Stimulated activated naive CD8-positive, alpha-beta T cell treated with anti-CD3 and anti-CD28 coated beads, Interleukin-15, amount 100 ng/mL, for 72 hours (primary cell): ENCODE measurements at regions not wholly inside any gene's neighbourhood (a gene's known extent, or its start where the extent isn't known, plus 50 kb on each side); places are given as distances from the start of the nearest gene placed in this dataset.
"Not testable (repeated sequence)": the region's sequence is repeated elsewhere in the genome, so short reads cannot be mapped to it uniquely, and the experiment has no call there.

Source experiments
- ATAC-seq: fragments of 150-1000 bp; cut with Tn5 transposase; 2 replicates; pipeline ENCODE4 v1.10.0; 2021; ENCODE audit warnings: mild to moderate bottlenecking, moderate library complexity
- DNase-seq, 2 donors: peaks; one replicate each; pipeline ENCODE4 v3.0.0; 2021 to 2022
- H3K27ac Mint-ChIP-seq, 2 donors: one replicate each; pipeline ENCODE4 v1.8.0; 2022; ENCODE audit warnings: mild to moderate bottlenecking in 2 of 2, mixed read lengths in 2 of 2, moderate library complexity in 2 of 2
- H3K27me3 Mint-ChIP-seq: one replicate; pipeline ENCODE4 v1.8.0; 2022; ENCODE audit warnings: mixed read lengths
- H3K4me1 Mint-ChIP-seq: one replicate; pipeline ENCODE4 v1.8.0; 2022; ENCODE audit warnings: mild to moderate bottlenecking, mixed read lengths
- H3K4me3 Mint-ChIP-seq, 2 donors: one replicate each; pipeline ENCODE4 v1.8.0; 2022; ENCODE audit warnings: mild to moderate bottlenecking in 2 of 2, mixed read lengths in 2 of 2, moderate library complexity in 1 of 2
- H3K9me3 Mint-ChIP-seq, 2 donors: one replicate each; pipeline ENCODE4 v1.8.0; 2022; ENCODE audit warnings: mixed read lengths in 2 of 2

DNA sequence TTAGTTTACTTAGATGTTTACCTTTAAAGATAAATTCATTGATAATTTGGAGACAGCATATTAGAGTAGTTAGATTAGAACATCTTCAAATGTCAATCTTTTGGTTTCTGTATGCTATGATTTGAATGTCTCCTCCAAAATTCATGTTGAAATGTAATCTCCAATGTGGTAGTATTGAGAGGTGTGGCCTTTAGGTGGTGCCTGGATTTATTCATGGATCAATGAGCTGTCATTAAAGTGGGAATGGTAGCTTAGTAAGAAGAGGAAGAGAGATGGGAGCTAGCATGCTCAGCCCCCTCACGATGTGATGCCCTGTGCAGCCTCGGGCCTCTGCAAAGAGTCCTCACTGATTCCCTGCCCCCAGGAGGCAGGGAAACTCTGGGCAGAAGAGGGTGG lies 133.6 kb upstream of the TUT7 start:
- Mint-ChIP-seq H3K4me3 (no peak overlapping the region), H3K27me3 (no peaks in the 10 kb centered on the region), H3K9me3 (no peaks in the 10 kb centered on the region), H3K27ac (no peak overlapping the region), H3K4me1 (peaks cover 8% of the 10 kb centered on the region)
- ATAC-seq (no peak), DNase-seq (no peak)

DNA sequence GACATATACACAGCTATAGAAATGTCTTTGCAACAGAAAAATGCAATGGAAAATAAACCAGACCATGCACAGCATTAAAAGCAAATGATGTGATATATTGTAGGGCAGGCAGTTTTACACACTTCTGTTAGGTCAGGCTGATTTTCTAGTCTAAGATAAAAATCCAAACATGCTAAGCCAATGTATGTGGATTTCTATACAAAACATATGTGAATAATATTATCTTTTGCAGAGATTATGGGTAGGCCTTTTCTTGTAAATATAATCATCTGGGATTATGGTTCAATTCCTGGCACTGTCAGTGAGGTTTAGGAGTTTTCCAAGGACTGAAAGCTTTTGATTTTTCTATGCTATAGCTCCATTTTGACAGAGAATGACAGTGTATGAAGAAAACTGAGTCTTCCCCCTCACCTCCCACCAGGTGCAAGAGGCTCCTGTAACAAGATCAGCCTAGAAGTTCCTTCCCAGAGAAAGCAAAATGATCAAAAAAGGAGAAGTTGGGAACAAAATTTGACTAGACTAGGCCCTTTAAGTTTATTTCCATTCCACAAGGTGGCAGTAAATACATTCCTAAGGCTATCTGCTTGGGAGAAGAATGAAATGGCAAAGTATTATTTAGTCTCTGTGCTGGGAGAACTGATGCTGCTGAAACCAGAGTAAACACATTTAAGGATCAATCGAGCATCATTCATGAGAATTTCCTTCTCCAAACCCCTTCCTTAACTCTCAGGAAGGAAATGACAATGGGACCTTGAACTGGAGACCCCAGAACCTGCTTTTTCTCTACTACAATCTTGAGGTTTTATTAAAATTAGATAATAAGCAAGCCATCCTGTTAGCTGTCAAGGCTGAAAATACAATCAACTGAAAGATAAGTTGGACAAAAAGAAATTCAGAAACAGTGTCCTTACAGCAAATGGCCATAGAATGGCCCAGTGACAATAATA lies 133.0 kb upstream of the TUT7 start:
- Mint-ChIP-seq H3K4me3 (no peak overlapping the region), H3K27me3 (peaks cover 6% of the 10 kb centered on the region), H3K4me1 (peaks cover 8% of the 10 kb centered on the region), H3K9me3 (no peaks in the 10 kb centered on the region), H3K27ac (no peak overlapping the region)
- ATAC-seq (no peak), DNase-seq (no peak)

DNA sequence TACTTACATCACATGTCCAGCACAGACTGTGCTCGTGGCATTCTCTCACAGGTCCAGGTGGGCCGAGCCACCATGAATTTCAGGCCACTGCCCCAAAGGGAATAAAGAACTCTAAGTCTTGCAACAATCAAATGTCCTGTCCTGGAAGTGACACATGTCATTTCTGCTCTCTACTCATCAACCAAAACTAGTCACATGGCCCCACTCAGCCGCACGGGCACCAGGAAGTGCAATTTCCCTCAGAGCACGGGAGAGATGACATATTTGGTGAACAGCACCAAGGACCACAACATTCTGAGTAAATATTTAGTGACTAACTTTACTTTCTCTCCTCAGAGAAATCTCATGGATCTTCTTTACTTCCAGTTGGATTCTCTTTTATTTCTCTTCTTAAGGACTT lies 131.1 kb upstream of the TUT7 start:
- ATAC-seq (peak; percentile 79), DNase-seq (peak in 1 of 2 donors; percentile 15)
- Mint-ChIP-seq H3K27me3 (peaks cover 13% of the 10 kb centered on the region), H3K27ac (peak overlapping the region; percentile 19 to 62), H3K9me3 (no peaks in the 10 kb centered on the region), H3K4me1 (peaks cover 8% of the 10 kb centered on the region), H3K4me3 (no peak overlapping the region)

DNA sequence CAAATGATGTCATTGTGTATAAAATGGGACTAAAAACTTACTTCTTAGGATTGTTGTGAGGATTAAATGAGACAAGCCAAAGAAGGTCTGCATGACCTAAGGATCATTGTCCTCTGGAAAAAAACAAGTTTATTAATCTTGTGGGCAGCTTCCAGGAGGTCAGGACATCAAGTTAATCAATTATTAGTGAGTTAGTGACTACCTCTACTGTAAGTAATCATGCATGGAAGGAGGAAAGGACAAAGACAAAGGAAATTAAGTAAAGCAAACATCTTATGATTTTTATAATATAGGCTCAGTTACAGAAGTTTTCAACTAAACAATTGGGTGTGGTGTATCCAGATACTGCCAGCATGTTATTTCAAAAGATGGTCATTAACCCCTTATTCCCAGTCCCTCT lies 129.3 kb upstream of the TUT7 start:
- no peak for ATAC-seq
- no peak overlapping the region for H3K4me3 Mint-ChIP-seq

DNA sequence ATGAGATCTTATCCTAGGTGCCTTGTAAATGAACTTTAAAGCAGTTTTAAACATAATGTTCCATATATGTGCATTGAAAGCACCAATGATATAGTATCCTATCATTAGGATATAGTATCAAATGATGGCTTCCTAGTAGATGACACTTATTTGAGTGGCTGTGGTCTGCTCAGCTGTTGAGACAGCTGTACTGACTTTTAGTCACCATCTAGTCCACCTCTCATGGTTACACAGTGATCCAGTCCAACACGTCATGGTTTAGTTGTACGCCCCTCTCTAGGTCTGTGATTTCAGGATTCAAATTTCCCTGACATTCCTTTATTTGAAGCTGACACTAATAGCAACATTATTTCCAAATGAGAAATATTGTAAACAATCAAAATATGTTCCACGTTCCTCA lies 127.3 kb upstream of the TUT7 start:
- ATAC-seq: no peak
- Mint-ChIP-seq H3K4me1 (peaks cover 8% of the 10 kb centered on the region), H3K27me3 (peaks cover 37% of the 10 kb centered on the region)

More for the DNA sequence above, 129.3 kb upstream of the TUT7 start:
- peaks cover 8% of the 10 kb centered on the region for H3K4me1 Mint-ChIP-seq
- no peaks in the 10 kb centered on the region for H3K9me3 Mint-ChIP-seq
- no peak for DNase-seq
- peaks cover 21% of the 10 kb centered on the region for H3K27me3 Mint-ChIP-seq
- no peak overlapping the region for H3K27ac Mint-ChIP-seq

DNA sequence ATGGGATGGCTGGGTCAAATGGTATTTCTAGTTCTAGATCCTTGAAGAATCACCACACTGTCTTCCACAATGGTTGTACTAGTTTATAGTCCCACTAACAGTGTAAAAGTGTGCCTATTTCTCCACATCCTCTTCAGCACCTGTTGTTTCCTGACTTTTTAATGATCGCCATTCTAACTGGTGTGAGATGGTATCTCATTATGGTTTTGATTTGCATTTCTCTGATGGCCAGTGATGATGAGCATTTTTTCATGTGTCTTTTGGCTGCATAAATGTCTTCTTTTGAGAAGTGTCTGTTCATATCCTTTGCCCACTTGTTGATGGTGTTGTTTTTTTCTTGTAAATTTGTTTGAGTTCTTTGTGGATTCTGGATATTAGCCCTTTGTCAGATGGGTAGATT lies 121.0 kb upstream of the TUT7 start:
- H3K27ac Mint-ChIP-seq, ATAC-seq, DNase-seq, H3K4me3 Mint-ChIP-seq, H3K9me3 Mint-ChIP-seq, H3K4me1 Mint-ChIP-seq: not testable (repeated sequence)
- H3K27me3 Mint-ChIP-seq: peaks cover 28% of the 10 kb centered on the region

More for the DNA sequence above, 127.3 kb upstream of the TUT7 start:
- H3K27ac Mint-ChIP-seq: no peak overlapping the region
- DNase-seq: no peak
- no peaks in the 10 kb centered on the region for H3K9me3 Mint-ChIP-seq
- H3K4me3 Mint-ChIP-seq: no peak overlapping the region

DNA sequence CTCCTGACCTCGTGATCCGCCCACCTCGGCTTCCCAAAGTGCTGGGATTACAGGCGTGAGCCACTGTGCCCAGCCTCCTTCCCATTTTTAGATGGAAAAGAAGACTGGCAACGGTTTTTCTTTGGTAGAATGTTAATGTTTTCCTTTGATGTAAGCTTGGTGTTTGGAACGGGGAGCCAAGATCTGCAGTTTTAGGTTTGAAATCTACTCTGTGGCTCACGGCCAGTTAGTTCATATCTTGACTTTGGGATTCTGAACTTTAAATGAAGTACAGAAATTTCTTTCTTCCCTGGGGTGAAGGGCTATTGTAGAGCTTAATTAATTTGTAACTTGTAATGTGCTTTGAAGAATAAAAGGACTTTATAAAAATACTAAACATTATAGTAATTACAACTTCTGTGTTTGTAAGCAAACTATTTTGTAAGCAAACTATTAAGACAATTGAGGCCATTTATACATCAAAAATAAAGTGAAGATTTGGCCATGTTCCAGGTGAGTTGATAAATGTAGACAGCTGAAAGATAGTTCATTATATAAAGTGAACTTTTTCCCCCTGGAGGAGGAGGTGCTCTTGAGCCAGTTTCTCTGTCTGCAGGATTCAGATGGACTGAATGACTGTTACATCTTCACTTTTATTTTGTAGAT lies 117.1 kb upstream of the TUT7 start:
- Mint-ChIP-seq H3K9me3 (peaks cover 0 to 4% of the 10 kb centered on the region in 2 donors), H3K4me1 (no peaks in the 10 kb centered on the region), H3K27me3 (peaks cover 13% of the 10 kb centered on the region), H3K27ac (no peak overlapping the region), H3K4me3 (no peak overlapping the region)
- ATAC-seq: no peak
- DNase-seq: no peak

DNA sequence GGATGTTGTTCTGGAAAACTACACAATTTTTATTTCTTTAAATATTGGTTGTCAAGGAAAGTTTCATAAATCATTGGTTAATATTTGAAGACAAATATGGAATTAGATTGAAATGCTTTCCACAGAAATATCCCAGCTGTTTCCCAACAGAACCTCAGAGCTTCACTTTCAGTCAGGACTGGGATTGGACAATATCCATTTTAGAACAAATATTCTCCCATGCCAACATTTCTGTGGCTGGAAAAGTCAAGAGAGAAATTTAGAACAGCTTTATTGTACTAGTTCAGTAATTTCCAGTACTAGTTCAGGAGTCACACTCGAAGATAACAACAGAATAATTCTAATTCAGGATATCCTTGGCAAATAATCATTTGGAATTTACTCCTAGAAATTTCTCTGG lies 116.1 kb upstream of the TUT7 start:
- DNase-seq: no peak
- no peak for ATAC-seq
- no peak overlapping the region for H3K4me3 Mint-ChIP-seq
- H3K27ac Mint-ChIP-seq: no peak overlapping the region
- H3K9me3 Mint-ChIP-seq: peaks cover 0 to 4% of the 10 kb centered on the region in 2 donors
- peaks cover 10% of the 10 kb centered on the region for H3K27me3 Mint-ChIP-seq
- H3K4me1 Mint-ChIP-seq: no peaks in the 10 kb centered on the region

DNA sequence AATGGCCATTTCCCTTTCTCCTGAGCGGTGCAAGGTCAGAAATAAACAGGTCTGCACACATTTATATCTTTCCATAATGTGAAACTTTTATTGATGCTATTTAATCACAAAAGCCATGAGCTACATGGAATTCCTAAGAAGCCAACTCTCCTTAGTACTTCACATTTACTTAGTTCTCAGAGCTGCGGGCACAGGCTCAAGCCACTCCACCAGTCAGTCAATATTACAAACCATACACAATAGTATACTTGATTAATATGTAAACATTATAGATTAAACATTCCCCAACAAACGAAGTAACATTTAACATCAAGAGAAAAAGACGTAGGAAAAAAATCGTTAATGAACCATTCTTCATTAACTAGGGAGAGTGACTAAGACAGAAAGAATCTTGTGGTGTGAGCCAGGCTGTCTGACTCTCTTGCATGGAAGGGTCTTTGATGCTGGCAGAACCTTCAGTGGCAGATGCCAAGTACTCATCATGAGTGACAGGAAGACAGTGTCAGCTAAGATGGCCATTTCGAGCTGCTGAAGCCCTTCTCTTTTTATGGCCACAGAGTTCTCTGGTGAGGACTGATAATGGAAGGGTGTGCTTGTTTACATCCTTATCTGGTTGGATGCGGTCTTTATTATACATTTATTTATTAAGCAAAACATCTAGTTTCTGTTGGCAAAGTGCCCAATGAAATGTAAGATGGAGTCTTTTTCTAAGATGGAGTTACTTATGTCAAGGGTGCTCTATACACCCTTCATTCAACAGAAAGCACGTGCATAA lies 115.5 kb upstream of the TUT7 start:
- H3K4me1 Mint-ChIP-seq: no peaks in the 10 kb centered on the region
- ATAC-seq (no peak), DNase-seq (no peak)
- H3K9me3 Mint-ChIP-seq: peaks cover 0 to 4% of the 10 kb centered on the region in 2 donors
- no peak overlapping the region for H3K4me3 Mint-ChIP-seq
- H3K27ac Mint-ChIP-seq: no peak overlapping the region
- peaks cover 10% of the 10 kb centered on the region for H3K27me3 Mint-ChIP-seq

DNA sequence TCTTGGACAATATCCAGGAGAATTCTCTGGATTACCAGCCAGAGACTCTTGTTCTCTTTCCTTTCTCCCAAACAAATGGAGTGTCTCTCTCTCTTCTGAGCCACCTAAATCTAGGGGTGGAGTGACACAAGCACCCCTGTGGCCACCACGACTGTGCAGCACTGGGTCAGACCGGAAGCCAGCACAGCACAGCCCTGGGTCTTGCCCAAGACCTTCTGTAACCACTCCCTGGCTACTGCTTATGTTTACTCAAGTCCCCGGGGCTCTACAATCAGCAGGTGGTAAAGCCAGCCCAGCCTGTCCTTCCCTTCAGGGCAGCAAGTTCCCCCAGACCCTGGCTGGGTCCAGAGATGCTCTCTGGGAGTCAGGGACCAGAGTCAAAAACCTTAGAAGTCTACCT lies 110.0 kb upstream of the TUT7 start:
- Mint-ChIP-seq H3K27me3 (peaks cover 13% of the 10 kb centered on the region), H3K4me3 (no peak overlapping the region), H3K27ac (no peak overlapping the region), H3K9me3 (no peaks in the 10 kb centered on the region), H3K4me1 (no peaks in the 10 kb centered on the region)
- DNase-seq (no peak), ATAC-seq (no peak)

DNA sequence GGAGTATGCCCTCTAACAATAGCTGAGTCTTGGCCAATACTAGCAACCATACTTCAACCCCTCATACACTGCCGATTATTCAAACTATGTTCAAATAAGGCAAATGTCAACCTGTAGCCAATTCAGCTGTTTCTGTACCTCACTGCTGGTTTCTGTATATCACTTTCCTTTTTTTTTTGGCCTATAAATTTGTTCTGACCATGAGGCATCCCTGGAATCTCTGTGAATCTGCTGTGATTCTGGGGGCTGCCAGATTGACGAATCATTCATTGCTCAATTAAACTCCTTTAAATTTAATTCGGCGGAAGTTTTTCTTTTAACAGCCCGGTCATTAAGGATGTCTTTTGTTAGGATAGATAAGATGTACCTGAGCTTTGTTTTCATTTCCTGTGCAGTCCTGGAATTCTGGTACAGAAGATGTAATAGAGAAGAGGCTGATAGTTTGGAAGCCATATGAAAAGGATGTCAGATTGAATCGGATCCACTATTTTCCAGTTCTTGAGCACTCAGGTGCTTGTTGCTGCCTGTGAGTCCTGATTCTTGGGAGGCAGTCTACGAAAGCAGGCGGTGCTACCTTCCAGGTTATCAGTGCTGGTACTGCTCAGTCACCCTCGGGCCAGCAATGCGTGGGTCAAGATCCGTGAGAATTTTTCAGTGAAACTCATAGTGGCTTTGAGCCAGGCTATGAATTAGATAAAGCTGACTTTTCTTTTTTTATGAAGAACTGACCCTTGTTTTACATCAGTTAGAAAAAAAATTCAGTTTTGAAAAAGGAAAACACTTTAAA lies 106.2 kb upstream of the TUT7 start:
- Mint-ChIP-seq H3K27me3 (peaks cover 9% of the 10 kb centered on the region), H3K27ac (no peak overlapping the region), H3K9me3 (no peaks in the 10 kb centered on the region), H3K4me3 (no peak overlapping the region), H3K4me1 (no peaks in the 10 kb centered on the region)
- no peak for DNase-seq
- no peak for ATAC-seq

DNA sequence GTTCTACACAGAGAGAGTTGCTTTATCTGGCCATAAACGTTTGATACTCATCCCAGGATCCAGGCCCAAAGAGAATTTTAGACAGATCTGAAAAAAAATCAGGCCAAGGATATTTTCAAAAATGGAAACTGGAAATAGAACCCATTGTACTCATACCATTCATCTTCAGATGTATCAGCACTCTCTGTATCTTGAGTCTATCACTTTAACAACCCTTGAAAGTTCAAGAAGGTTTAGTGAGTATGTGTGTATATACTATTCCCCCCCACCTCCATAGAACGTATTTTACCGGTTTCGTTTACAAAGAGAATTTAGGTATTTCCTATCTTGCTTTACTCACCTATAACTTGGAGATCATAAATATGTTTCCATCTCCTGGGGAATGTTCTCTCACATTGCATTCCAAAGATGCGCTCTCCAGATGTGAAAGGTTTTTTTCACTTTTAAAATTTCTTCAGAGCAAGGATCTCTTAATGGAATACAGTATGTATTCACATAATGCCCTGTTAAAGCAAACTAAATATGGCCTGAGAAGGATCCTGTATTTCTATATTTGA lies 105.5 kb upstream of the TUT7 start:
- Mint-ChIP-seq H3K9me3 (no peaks in the 10 kb centered on the region), H3K27ac (no peak overlapping the region), H3K27me3 (peaks cover 9% of the 10 kb centered on the region), H3K4me1 (no peaks in the 10 kb centered on the region), H3K4me3 (no peak overlapping the region)
- DNase-seq (no peak), ATAC-seq (no peak)

DNA sequence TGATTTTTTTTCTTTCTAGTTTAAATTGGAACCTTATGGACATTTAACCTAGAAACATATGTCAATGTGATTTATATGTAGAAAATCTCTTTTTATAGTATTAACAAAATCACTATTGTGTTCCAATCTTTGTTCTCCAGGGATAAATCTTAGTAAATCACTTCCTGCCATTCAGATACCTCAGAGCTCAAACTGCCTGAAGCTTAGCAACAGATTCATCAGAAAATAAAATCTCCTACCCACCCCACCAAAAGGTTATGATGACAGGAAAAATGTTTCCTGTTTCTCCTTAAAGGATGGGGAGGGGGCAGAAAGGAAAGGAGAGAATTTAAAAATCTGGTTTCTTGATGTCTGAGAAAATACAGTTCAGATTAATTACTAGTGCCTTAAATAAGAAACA lies 105.0 kb upstream of the TUT7 start:
- Mint-ChIP-seq H3K4me3 (no peak overlapping the region), H3K27ac (no peak overlapping the region), H3K4me1 (no peaks in the 10 kb centered on the region), H3K27me3 (peaks cover 9% of the 10 kb centered on the region), H3K9me3 (no peaks in the 10 kb centered on the region)
- ATAC-seq: no peak
- no peak for DNase-seq

DNA sequence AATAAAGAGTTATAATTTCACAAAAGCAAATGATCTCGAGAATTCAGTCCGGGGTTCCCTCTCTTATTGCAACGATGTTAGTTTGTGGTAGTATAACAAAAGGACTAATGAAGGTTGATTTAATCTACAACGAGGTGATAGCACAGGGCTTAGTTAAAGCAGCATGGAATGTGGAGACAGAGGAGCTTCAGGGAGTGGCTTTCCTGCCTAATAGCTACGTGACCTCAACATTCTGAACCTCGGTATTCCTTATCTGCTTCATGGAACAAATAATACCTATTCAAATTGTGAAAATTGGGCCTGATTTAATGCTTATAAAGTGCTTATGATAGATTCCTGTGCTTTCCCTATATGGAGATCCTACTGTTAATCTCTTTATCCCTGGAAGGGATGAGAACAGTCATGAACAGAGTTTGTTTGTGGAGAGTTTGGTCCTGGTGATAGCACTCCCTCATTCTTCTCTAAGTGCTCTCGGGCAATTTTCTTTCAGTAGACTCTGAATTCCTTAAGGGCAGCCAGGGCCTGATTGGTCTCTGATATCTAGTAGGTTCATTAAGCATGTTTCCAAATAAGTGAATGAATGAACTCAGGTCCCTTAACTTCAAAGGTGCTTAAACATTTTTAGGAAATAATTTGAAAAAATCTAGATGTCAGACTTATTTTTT lies 104.1 kb upstream of the TUT7 start:
- peaks cover 9% of the 10 kb centered on the region for H3K27me3 Mint-ChIP-seq

More for the DNA sequence above, 104.1 kb upstream of the TUT7 start:
- ATAC-seq (no peak), DNase-seq (no peak)
- Mint-ChIP-seq H3K27ac (no peak overlapping the region), H3K9me3 (no peaks in the 10 kb centered on the region), H3K4me3 (no peak overlapping the region), H3K4me1 (no peaks in the 10 kb centered on the region)
